ENCODE measurements at regions not wholly inside any gene's neighbourhood (a gene's known extent, or its start where the extent isn't known, plus 50 kb on each side); places are given as distances from the start of the nearest gene placed in this dataset.

GRCh38 chr9:89802781-89803355, 198.1 kb downstream of the GADD45G start:
- Mint-ChIP-seq H3K27ac (ENCODE audit: unreplicated experiment) (no peak overlapping the region), H3K36me3 (ENCODE audit: insufficient read depth, unreplicated experiment) (no peaks in the 10 kb centered on the region), H3K27me3 (ENCODE audit: insufficient read depth, unreplicated experiment) (no peaks in the 10 kb centered on the region), H3K4me1 (ENCODE audit: low read depth, unreplicated experiment) (no peaks in the 10 kb centered on the region), H3K4me3 (ENCODE audit: unreplicated experiment) (no peak overlapping the region), H3K9me3 (ENCODE audit: unreplicated experiment) (no peaks in the 10 kb centered on the region)
- no peaks in the 10 kb centered on the region for H3K27me3 ChIP-seq (replicated peaks; ENCODE audit: control insufficient read depth, insufficient read depth, low read length)
- intact Hi-C loops (cut with micrococcal nuclease; ENCODE audit: unreplicated experiment): loop anchor here (10.0 kb wide), 1 partner anchor 198 kb away; the partner anchor contains the start of gene GADD45G
- no peak for DNase-seq
- H3K4me1 ChIP-seq: no peaks in the 10 kb centered on the region
- H3K4me3 ChIP-seq (ENCODE audit: low read depth, low read length): no peak overlapping the region
- no peak for TF ChIP-seq CTCF (IDR thresholded peaks at IDR 0.05; ENCODE audit: insufficient read depth in 1 of 2, low read depth in 1 of 2, low read length in 1 of 2, severe bottlenecking in 1 of 2, unreplicated experiment in 1 of 2)
- no peaks in the 10 kb centered on the region for H3K9me3 ChIP-seq
- no TSS peak for BruUV-seq (replicated peaks)
- H3K36me3 ChIP-seq (ENCODE audit: control insufficient read depth, insufficient read depth, low read length): no peaks in the 10 kb centered on the region
- ChIA-PET CTCF (no interaction called here), POLR2A (no interaction called here)

GRCh38 chr9:89803403-89803802, 198.6 kb downstream of the GADD45G start:
- ChIA-PET CTCF (no interaction called here), POLR2A (no interaction called here)
- H3K27me3 Mint-ChIP-seq (ENCODE audit: insufficient read depth, unreplicated experiment): no peaks in the 10 kb centered on the region
- H3K4me1 ChIP-seq: no peaks in the 10 kb centered on the region
- H3K4me3 ChIP-seq (ENCODE audit: low read depth, low read length): no peak overlapping the region
- no peaks in the 10 kb centered on the region for H3K9me3 Mint-ChIP-seq (ENCODE audit: unreplicated experiment)
- DNase-seq: no peak
- no peaks in the 10 kb centered on the region for H3K36me3 ChIP-seq (ENCODE audit: control insufficient read depth, insufficient read depth, low read length)
- intact Hi-C loops (cut with micrococcal nuclease; ENCODE audit: unreplicated experiment): loop anchor here (10.0 kb wide), 1 partner anchor 199 kb away; the partner anchor contains the start of gene GADD45G
- H3K27ac Mint-ChIP-seq (ENCODE audit: unreplicated experiment): no peak overlapping the region
- no peaks in the 10 kb centered on the region for H3K36me3 Mint-ChIP-seq (ENCODE audit: insufficient read depth, unreplicated experiment)
- no peaks in the 10 kb centered on the region for H3K27me3 ChIP-seq (replicated peaks; ENCODE audit: control insufficient read depth, insufficient read depth, low read length)
- no peak for TF ChIP-seq CTCF (IDR thresholded peaks at IDR 0.05; ENCODE audit: insufficient read depth in 1 of 2, low read depth in 1 of 2, low read length in 1 of 2, severe bottlenecking in 1 of 2, unreplicated experiment in 1 of 2)
- no TSS peak for BruUV-seq (replicated peaks)
- no peaks in the 10 kb centered on the region for H3K9me3 ChIP-seq
- no peaks in the 10 kb centered on the region for H3K4me1 Mint-ChIP-seq (ENCODE audit: low read depth, unreplicated experiment)
- H3K4me3 Mint-ChIP-seq (ENCODE audit: unreplicated experiment): no peak overlapping the region

GRCh38 chr9:89804766-89805531, 200.1 kb downstream of the GADD45G start:
- Mint-ChIP-seq H3K9me3 (ENCODE audit: unreplicated experiment) (no peaks in the 10 kb centered on the region), H3K36me3 (ENCODE audit: insufficient read depth, unreplicated experiment) (no peaks in the 10 kb centered on the region), H3K27me3 (ENCODE audit: insufficient read depth, unreplicated experiment) (no peaks in the 10 kb centered on the region), H3K4me3 (ENCODE audit: unreplicated experiment) (no peak overlapping the region), H3K4me1 (ENCODE audit: low read depth, unreplicated experiment) (no peaks in the 10 kb centered on the region), H3K27ac (ENCODE audit: unreplicated experiment) (no peak overlapping the region)
- POLR2A ChIA-PET: no interaction called here
- no peak for TF ChIP-seq CTCF (IDR thresholded peaks at IDR 0.05; ENCODE audit: insufficient read depth in 1 of 2, low read depth in 1 of 2, low read length in 1 of 2, severe bottlenecking in 1 of 2, unreplicated experiment in 1 of 2)
- BruUV-seq (replicated peaks): no TSS peak
- Histone ChIP-seq H3K27me3 (replicated peaks; ENCODE audit: control insufficient read depth, insufficient read depth, low read length) (no peaks in the 10 kb centered on the region), H3K9me3 (no peaks in the 10 kb centered on the region), H3K4me1 (no peaks in the 10 kb centered on the region), H3K36me3 (ENCODE audit: control insufficient read depth, insufficient read depth, low read length) (no peaks in the 10 kb centered on the region), H3K4me3 (ENCODE audit: low read depth, low read length) (no peak overlapping the region)
- CTCF ChIA-PET: no interaction called here
- intact Hi-C loops (cut with micrococcal nuclease; ENCODE audit: unreplicated experiment): loop anchor here (10.0 kb wide), 1 partner anchor 200 kb away; the partner anchor contains the start of gene GADD45G
- DNase-seq: no peak

All from Caco-2 (cell line).